ENCODE measurements at regions not wholly inside any gene's neighbourhood (a gene's known extent, or its start where the extent isn't known, plus 50 kb on each side); places are given as distances from the start of the nearest gene placed in this dataset.
"Not testable (repeated sequence)": the region's sequence is repeated elsewhere in the genome, so short reads cannot be mapped to it uniquely, and the experiment has no call there.

DNA sequence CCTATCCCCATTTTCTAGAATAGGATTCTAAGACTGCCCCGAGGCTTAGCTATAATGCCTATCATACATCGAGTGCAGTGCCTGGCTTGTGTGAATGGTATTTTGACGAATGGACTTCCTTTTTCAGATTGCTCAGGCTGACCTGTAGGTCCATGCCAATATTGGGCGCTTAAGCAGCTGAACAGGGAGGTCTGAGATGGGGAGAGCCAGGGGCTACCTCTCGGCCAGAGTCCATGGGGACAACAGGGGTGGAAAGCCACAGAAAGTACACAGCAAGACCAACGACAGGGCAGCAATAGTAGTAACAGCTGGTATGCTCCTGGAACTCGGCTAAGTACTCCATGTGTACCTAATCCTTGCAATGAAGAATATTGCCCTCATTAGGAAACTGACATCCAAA, 91.7 kb upstream of the WSCD1 start:
- TF ChIP-seq, protein P1, sequence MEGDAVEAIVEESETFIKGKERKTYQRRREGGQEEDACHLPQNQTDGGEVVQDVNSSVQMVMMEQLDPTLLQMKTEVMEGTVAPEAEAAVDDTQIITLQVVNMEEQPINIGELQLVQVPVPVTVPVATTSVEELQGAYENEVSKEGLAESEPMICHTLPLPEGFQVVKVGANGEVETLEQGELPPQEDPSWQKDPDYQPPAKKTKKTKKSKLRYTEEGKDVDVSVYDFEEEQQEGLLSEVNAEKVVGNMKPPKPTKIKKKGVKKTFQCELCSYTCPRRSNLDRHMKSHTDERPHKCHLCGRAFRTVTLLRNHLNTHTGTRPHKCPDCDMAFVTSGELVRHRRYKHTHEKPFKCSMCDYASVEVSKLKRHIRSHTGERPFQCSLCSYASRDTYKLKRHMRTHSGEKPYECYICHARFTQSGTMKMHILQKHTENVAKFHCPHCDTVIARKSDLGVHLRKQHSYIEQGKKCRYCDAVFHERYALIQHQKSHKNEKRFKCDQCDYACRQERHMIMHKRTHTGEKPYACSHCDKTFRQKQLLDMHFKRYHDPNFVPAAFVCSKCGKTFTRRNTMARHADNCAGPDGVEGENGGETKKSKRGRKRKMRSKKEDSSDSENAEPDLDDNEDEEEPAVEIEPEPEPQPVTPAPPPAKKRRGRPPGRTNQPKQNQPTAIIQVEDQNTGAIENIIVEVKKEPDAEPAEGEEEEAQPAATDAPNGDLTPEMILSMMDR (IDR thresholded peaks at IDR 0.05): no peak
- no peak overlapping the region for H3K4me3 ChIP-seq (ENCODE audit: low read depth in 1 of 2, low read length in 1 of 2)

DNA sequence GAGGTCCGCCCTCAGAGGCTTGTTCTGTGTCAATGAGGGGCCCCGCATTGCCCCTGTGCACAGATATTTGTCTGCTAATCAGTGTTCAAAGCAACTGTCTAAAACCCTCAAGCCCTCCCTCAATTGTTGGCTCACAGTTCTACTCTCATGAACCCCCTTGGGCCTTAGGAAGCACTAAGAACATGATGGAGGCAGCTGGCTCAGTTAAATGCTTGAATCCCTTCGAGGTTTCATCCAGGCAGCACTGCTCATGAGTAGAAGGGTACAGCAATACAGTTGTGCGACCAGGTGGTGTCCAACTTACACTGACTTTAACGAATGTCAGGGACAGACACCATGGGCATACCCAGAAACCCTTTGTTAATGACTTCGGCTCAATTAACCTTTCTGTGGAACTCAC, 89.2 kb upstream of the WSCD1 start:
- TF ChIP-seq, protein P1 (IDR thresholded peaks at IDR 0.05): no peak
- no peaks in the 10 kb centered on the region for H3K36me3 ChIP-seq
- no peaks in the 10 kb centered on the region for H3K4me1 ChIP-seq (ENCODE audit: control insufficient read depth in 1 of 2, insufficient read depth in 1 of 2, low read depth in 1 of 2, low read length in 1 of 2)
- H3K9me3 ChIP-seq: no peaks in the 10 kb centered on the region
- H3K27ac ChIP-seq: no peak overlapping the region
- H3K4me3 ChIP-seq (ENCODE audit: low read depth in 1 of 2, low read length in 1 of 2): no peak overlapping the region
- no peaks in the 10 kb centered on the region for H3K27me3 ChIP-seq

More for the DNA sequence above, 91.7 kb upstream of the WSCD1 start:
- Histone ChIP-seq H3K27ac (no peak overlapping the region), H3K9me3 (no peaks in the 10 kb centered on the region), H3K27me3 (no peaks in the 10 kb centered on the region), H3K36me3 (no peaks in the 10 kb centered on the region), H3K4me1 (ENCODE audit: control insufficient read depth in 1 of 2, insufficient read depth in 1 of 2, low read depth in 1 of 2, low read length in 1 of 2) (no peaks in the 10 kb centered on the region)

DNA sequence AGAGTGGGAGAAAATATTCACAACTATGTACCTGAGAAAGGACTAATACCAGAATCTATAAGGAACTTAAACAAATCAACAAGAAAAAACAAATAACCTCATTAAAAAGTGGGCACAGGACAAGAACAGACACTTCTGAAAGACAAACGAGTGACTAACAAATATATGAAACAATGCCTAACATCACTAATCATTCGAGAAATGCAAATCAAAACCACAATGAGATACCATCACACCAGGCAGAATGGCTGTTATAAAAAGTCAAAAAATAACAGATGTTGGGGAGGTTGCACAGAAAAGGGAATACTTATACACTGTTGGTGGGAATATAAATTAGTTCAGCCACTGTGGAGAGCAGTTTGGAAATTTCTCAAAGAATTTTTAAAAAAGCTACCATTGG, 83.5 kb upstream of the WSCD1 start:
- Histone ChIP-seq H3K4me3 (ENCODE audit: low read depth in 1 of 2, low read length in 1 of 2) (no peak overlapping the region), H3K27ac (no peak overlapping the region), H3K4me1 (ENCODE audit: control insufficient read depth in 1 of 2, insufficient read depth in 1 of 2, low read depth in 1 of 2, low read length in 1 of 2) (no peaks in the 10 kb centered on the region), H3K9me3 (no peaks in the 10 kb centered on the region), H3K36me3 (no peaks in the 10 kb centered on the region), H3K27me3 (no peaks in the 10 kb centered on the region)
- TF ChIP-seq, protein P1 (IDR thresholded peaks at IDR 0.05): no peak

DNA sequence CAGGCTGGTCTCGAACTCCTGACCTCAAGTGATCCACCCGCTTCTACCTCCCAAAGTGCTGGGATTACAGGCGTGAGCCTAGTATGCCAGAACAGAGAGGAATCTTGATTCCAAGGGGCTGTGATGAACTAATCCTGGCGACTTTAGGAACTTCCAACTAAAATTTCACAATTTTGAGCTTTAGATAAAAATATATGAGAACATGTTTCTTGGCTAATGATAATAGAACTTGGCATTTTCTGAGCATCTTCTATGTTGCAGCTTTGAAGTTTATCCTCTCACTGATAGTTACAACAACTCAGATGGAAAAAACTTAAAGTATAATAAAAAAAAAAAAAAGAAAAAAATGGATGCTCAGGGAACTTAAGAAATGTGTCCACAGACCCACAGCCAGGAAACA, 69.8 kb upstream of the WSCD1 start:
- H3K4me3 ChIP-seq (ENCODE audit: low read depth in 1 of 2, low read length in 1 of 2): no peak overlapping the region
- no peaks in the 10 kb centered on the region for H3K27me3 ChIP-seq
- no peak overlapping the region for H3K27ac ChIP-seq
- H3K36me3 ChIP-seq: no peaks in the 10 kb centered on the region
- no peaks in the 10 kb centered on the region for H3K9me3 ChIP-seq
- TF ChIP-seq, protein P1 (IDR thresholded peaks at IDR 0.05): no peak
- no peaks in the 10 kb centered on the region for H3K4me1 ChIP-seq (ENCODE audit: control insufficient read depth in 1 of 2, insufficient read depth in 1 of 2, low read depth in 1 of 2, low read length in 1 of 2)

DNA sequence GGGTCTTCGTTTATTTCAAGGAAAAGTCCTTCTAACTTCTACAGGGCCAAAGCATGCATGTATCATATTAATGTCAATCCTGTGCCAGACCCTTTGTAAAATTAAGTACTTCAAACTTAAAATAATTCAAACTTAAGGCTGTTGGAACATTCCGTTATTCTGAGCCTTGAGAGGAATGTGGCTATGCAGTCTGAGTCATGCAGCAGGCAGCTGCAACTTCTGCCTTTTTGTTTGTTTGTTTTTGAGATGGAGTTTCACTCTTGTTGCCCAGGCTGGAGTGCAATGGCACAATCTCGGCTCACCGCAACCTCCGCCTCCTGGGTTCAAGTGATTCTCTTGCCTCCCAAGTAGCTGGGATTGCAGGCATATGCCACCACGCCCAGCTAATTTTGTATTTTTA, 67.0 kb upstream of the WSCD1 start:
- H3K4me1 ChIP-seq (ENCODE audit: control insufficient read depth in 1 of 2, insufficient read depth in 1 of 2, low read depth in 1 of 2, low read length in 1 of 2); H3K27me3 ChIP-seq; H3K4me3 ChIP-seq (ENCODE audit: low read depth in 1 of 2, low read length in 1 of 2); H3K36me3 ChIP-seq; H3K27ac ChIP-seq; H3K9me3 ChIP-seq: not testable (repeated sequence)

DNA sequence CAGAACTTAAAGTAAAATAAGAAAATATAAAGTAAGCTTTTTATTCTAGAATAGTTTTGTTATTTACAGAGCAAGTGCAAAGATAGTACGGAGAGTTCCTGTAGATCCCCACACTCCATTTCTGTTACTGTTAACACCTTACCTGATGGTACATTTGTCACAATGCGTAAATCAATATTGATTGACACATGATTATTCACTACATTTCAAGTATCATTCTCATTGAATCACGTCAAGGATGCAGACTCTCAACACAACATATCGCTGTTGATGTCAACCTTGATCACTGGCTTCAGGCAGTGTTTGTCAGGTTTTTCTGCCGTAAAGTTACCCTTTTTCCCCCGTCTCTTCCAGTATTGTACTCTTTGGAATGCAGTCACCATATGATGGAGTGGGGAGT, 64.2 kb upstream of the WSCD1 start:
- H3K27me3 ChIP-seq: no peaks in the 10 kb centered on the region
- TF ChIP-seq, protein P1 (IDR thresholded peaks at IDR 0.05): no peak
- H3K27ac ChIP-seq: no peak overlapping the region
- H3K9me3 ChIP-seq: no peaks in the 10 kb centered on the region
- no peaks in the 10 kb centered on the region for H3K36me3 ChIP-seq
- H3K4me1 ChIP-seq (ENCODE audit: control insufficient read depth in 1 of 2, insufficient read depth in 1 of 2, low read depth in 1 of 2, low read length in 1 of 2): no peaks in the 10 kb centered on the region
- no peak overlapping the region for H3K4me3 ChIP-seq (ENCODE audit: low read depth in 1 of 2, low read length in 1 of 2)
